H1 (cell line): ENCODE measurements at regions not wholly inside any gene's neighbourhood (a gene's known extent, or its start where the extent isn't known, plus 50 kb on each side); places are given as distances from the start of the nearest gene placed in this dataset.

ENCODE experiments used
- CTCF ChIA-PET: fragments of 300-600 bp; sonication (Branson Sonifier 250); formaldehyde crosslinking; loops from one replicate; lab custom pipeline; 2021; ENCODE audit not compliant: partially characterized antibody; lab: Charles Lee
- POLR2A ChIA-PET: fragments of 300-600 bp; sonication (Branson Sonifier 250); formaldehyde crosslinking; loops from one replicate; lab custom pipeline; 2021; ENCODE audit warnings: inconsistent platforms; ENCODE audit not compliant: partially characterized antibody; lab: Charles Lee
- DNase-seq, 2 experiments: peaks; one replicate each; pipeline versions ENCODE4 v3.0.0 to v3.0.0-alpha.2; 2010 to 2022; ENCODE audit warnings: low spot score in 2 of 2, low read depth in 1 of 2, mixed read lengths in 1 of 2
- FAIRE-seq: peaks from 2 replicates; lab custom pipeline; 2011; peaks lifted over from hg19 to GRCh38; lab: Jason Lieb, UNC
- H2AFZ ChIP-seq: 2 replicates; pipeline ENCODE4 v1.8.1; 2012; ENCODE audit warnings: low read length, inconsistent platforms
- H2AK5ac ChIP-seq: 2 replicates; pipeline ENCODE4 v1.6.1; 2013; ENCODE audit warnings: low read depth, low read length
- H2BK120ac ChIP-seq: replicated peaks from 2 replicates; pipeline ENCODE3; 2013; ENCODE audit warnings: low read depth, low read length, inconsistent platforms
- H2BK12ac ChIP-seq: 2 replicates; pipeline ENCODE4 v1.6.1; 2013; ENCODE audit warnings: low read depth, low read length
- H2BK15ac ChIP-seq: 2 replicates; pipeline ENCODE4 v1.6.1; 2013; ENCODE audit warnings: low read length
- H2BK20ac ChIP-seq: 2 replicates; pipeline ENCODE4 v1.6.1; 2013; ENCODE audit warnings: low read length
- H2BK5ac ChIP-seq: 2 replicates; pipeline ENCODE4 v1.6.1; 2013; ENCODE audit warnings: low read depth, low read length
- H3K14ac ChIP-seq: 2 replicates; pipeline ENCODE4 v1.6.1; 2013; ENCODE audit warnings: inconsistent platforms; ENCODE audit not compliant: insufficient read length
- H3K18ac ChIP-seq: 2 replicates; pipeline ENCODE4 v1.6.1; 2013; ENCODE audit warnings: low read length; ENCODE audit errors: extremely low read depth
- H3K23ac ChIP-seq: 2 replicates; pipeline ENCODE4 v1.6.1; 2013; ENCODE audit warnings: inconsistent platforms; ENCODE audit not compliant: insufficient read length
- H3K23me2 ChIP-seq: 2 replicates; pipeline ENCODE4 v1.6.1; 2013; ENCODE audit warnings: low read depth, low read length
- H3K27ac ChIP-seq: 2 replicates; pipeline ENCODE4 v1.6.1; 2011; ENCODE audit warnings: low read depth, low read length, inconsistent platforms
- H3K27me3 ChIP-seq, 4 experiments: replicated peaks in 1 of 4; 1 replicate in 1 of 4; 2 replicates in 3 of 4; pipeline versions ENCODE4 v1.6.1 to v1.8.1; 2011 to 2013; ENCODE audit warnings: low read length in 3 of 4, mild to moderate bottlenecking in 3 of 4, inconsistent platforms in 2 of 4, mixed read lengths in 2 of 4, moderate library complexity in 1 of 4; ENCODE audit not compliant: control insufficient read depth in 3 of 4, insufficient read depth in 3 of 4; ENCODE audit errors: extremely low read depth in 1 of 4
- H3K36me3 ChIP-seq, 4 experiments: 2 replicates each; pipeline versions ENCODE4 v1.6.1 to v1.8.1; 2011 to 2013; ENCODE audit warnings: mild to moderate bottlenecking in 4 of 4, low read length in 3 of 4, moderate library complexity in 2 of 4, control low read depth in 1 of 4, inconsistent platforms in 1 of 4; ENCODE audit not compliant: insufficient read depth in 4 of 4, control insufficient read depth in 2 of 4
- H3K4ac ChIP-seq: replicated peaks from 2 replicates; pipeline ENCODE3; 2013; ENCODE audit warnings: low read length, low read depth, mixed read lengths, inconsistent platforms; ENCODE audit not compliant: insufficient read length
- H3K4me1 ChIP-seq, 4 experiments: replicated peaks in 1 of 4; 1 replicate in 1 of 4; 2 replicates in 3 of 4; pipeline versions ENCODE4 v1.6.1 to v1.8.1; 2011 to 2013; ENCODE audit warnings: low read length in 3 of 4, inconsistent platforms in 2 of 4, mixed read lengths in 1 of 4; ENCODE audit not compliant: insufficient read depth in 4 of 4, control insufficient read depth in 3 of 4
- H3K4me2 ChIP-seq, 2 experiments: 2 replicates each; pipeline versions ENCODE4 v1.6.1 to v1.8.1; 2011 to 2013; ENCODE audit warnings: low read depth in 2 of 2, low read length in 2 of 2, control low read depth in 1 of 2, inconsistent platforms in 1 of 2, mild to moderate bottlenecking in 1 of 2; ENCODE audit not compliant: insufficient read depth in 1 of 2
- H3K4me3 ChIP-seq, 4 experiments: fragments of 200-600, 300-600 bp in 1 of 4; sonication (generic), shearing (Covaris generic), sonication (Bioruptor Twin) in 1 of 4; 2 replicates each; pipeline versions ENCODE4 v1.5.1 to v1.8.1; 2011 to 2016; ENCODE audit warnings: low read length in 4 of 4, low read depth in 3 of 4, control low read depth in 2 of 4, inconsistent platforms in 2 of 4, mild to moderate bottlenecking in 2 of 4, mixed read lengths in 1 of 4, moderate library complexity in 1 of 4; ENCODE audit not compliant: insufficient read depth in 2 of 4; ENCODE audit errors: extremely low read depth in 1 of 4
- H3K56ac ChIP-seq: replicated peaks from 2 replicates; pipeline ENCODE3; 2013; ENCODE audit warnings: low read depth, mild to moderate bottlenecking, mixed read lengths, low read length, inconsistent platforms; ENCODE audit not compliant: insufficient read length
- H3K79me1 ChIP-seq: 2 replicates; pipeline ENCODE4 v1.6.1; 2013; ENCODE audit warnings: low read depth, low read length, control low read depth
- H3K79me2 ChIP-seq, 2 experiments: 2 replicates each; pipeline versions ENCODE4 v1.6.1 to v1.8.1; 2012 to 2013; ENCODE audit warnings: low read length in 2 of 2, mild to moderate bottlenecking in 2 of 2, inconsistent platforms in 1 of 2; ENCODE audit not compliant: insufficient read depth in 2 of 2, control insufficient read depth in 1 of 2
- H3K9ac ChIP-seq, 4 experiments: replicated peaks in 1 of 4; 1 replicate in 1 of 4; 2 replicates in 3 of 4; pipeline versions ENCODE4 v1.6.1 to v1.8.1; 2011 to 2013; ENCODE audit warnings: low read depth in 3 of 4, low read length in 3 of 4, control low read depth in 2 of 4, mild to moderate bottlenecking in 2 of 4, moderate library complexity in 2 of 4, inconsistent platforms in 1 of 4; ENCODE audit errors: extremely low read depth in 1 of 4
- H3K9me3 ChIP-seq, 2 experiments: 2 replicates each; pipeline versions ENCODE4 v1.6.1 to v1.8.1; 2012 to 2013; ENCODE audit warnings: mild to moderate bottlenecking in 2 of 2, moderate library complexity in 2 of 2, control low read depth in 1 of 2, inconsistent platforms in 1 of 2, low read depth in 1 of 2, low read length in 1 of 2, mixed read lengths in 1 of 2; ENCODE audit not compliant: insufficient read depth in 2 of 2
- H4K20me1 ChIP-seq, 2 experiments: replicated peaks in 1 of 2; 2 replicates each; pipeline versions ENCODE3 to v1.8.1; 2011 to 2013; ENCODE audit warnings: inconsistent platforms in 2 of 2, low read length in 2 of 2, mild to moderate bottlenecking in 1 of 2; ENCODE audit not compliant: insufficient read depth in 2 of 2, control insufficient read depth in 1 of 2
- H4K5ac ChIP-seq: 2 replicates; pipeline ENCODE4 v1.6.1; 2013; ENCODE audit warnings: low read length, low read depth, mixed read lengths, inconsistent platforms; ENCODE audit not compliant: insufficient read length
- H4K8ac ChIP-seq: 2 replicates; pipeline ENCODE4 v1.8.0; 2013; ENCODE audit warnings: mild to moderate bottlenecking, moderate library complexity, low read length, inconsistent platforms; ENCODE audit not compliant: insufficient read depth; ENCODE audit errors: extremely low read depth
- H4K91ac ChIP-seq: replicated peaks from 2 replicates; pipeline ENCODE3; 2013; ENCODE audit warnings: low read length, mixed read lengths, inconsistent platforms; ENCODE audit not compliant: insufficient read length
- CBX5 ChIP-seq: fragments of 300-800, 300-1000 bp; sonication (generic); IDR thresholded peaks from 2 replicates; pipeline ENCODE4 v1.7.1; 2016; ENCODE audit warnings: antibody characterized with exemption, low read length, low read depth
- EP300 ChIP-seq, 2 experiments: IDR thresholded peaks; 1 replicate in 1 of 2; 2 replicates in 1 of 2; pipeline ENCODE4 v1.6.1; 2011 to 2012; ENCODE audit warnings: low read depth in 2 of 2, low read length in 2 of 2, mild to moderate bottlenecking in 2 of 2, borderline replicate concordance in 1 of 2, inconsistent platforms in 1 of 2, moderate library complexity in 1 of 2
- EZH2 ChIP-seq: fragments of 200-600 bp; sonication (generic); IDR thresholded peaks from 2 replicates; pipeline ENCODE4 v1.7.1; 2012; ENCODE audit warnings: low read depth, mild to moderate bottlenecking, moderate library complexity, low read length, inconsistent platforms; ENCODE audit not compliant: severe bottlenecking
- FOSL1 ChIP-seq: IDR thresholded peaks from 2 replicates; pipeline ENCODE4 v1.6.1; 2011; ENCODE audit warnings: mild to moderate bottlenecking, low read depth, low read length, moderate library complexity; ENCODE audit not compliant: insufficient read depth
- NANOG ChIP-seq: IDR thresholded peaks from 2 replicates; pipeline ENCODE4 v1.6.1; 2011; ENCODE audit warnings: low read length, low read depth, mild to moderate bottlenecking, inconsistent platforms; ENCODE audit not compliant: insufficient read depth, poor library complexity, severe bottlenecking
- POLR2A ChIP-seq, 2 experiments: IDR thresholded peaks; 1 replicate in 1 of 2; 2 replicates in 1 of 2; pipeline ENCODE4 v1.6.1; 2011; ENCODE audit warnings: low read depth in 2 of 2, low read length in 2 of 2, mild to moderate bottlenecking in 2 of 2; ENCODE audit errors: control extremely low read depth in 1 of 2
- USF2 ChIP-seq: IDR thresholded peaks from 2 replicates; pipeline ENCODE4 v1.6.1; 2011; ENCODE audit warnings: low read length, improper control_type of control experiment
- WGBS, 2 experiments: shearing (Covaris generic) in 1 of 2; methylation state at CpG; one replicate each; pipeline versions ENCODE4 v1.1.6 to v1.1.7; 2013 to 2015; ENCODE audit warnings: low lambda C conversion rate in 2 of 2, mixed read lengths in 2 of 2, inconsistent platforms in 1 of 2, low coverage in 1 of 2, missing lambda C conversion rate in 1 of 2; ENCODE audit not compliant: insufficient replicate concordance in 2 of 2, insufficient coverage in 1 of 2, insufficient read length in 1 of 2; ENCODE audit errors: extremely low coverage in 1 of 2, missing lambda C conversion rate in 1 of 2; 5-methylcytosine and 5-hydroxymethylcytosine counted together

- Histone ChIP-seq H3K79me2 (no peaks in the 10 kb centered on the region), H2AFZ (peak overlapping the region; percentile 83), H3K4ac (no peak overlapping the region), H2AK5ac (no peak overlapping the region), H3K56ac (no peak overlapping the region), H2BK120ac (no peak overlapping the region), H3K9ac (no peak overlapping the region), H2BK20ac (peak overlapping the region; percentile 50), H3K23me2 (no peaks in the 10 kb centered on the region), H2BK15ac (no peak overlapping the region; the same call in 1 of the 2 replicates), H4K5ac (no peak overlapping the region), H3K4me2 (peak overlapping the region; percentile 42; a peak in 3 of 4 replicates), H3K14ac (no peak overlapping the region), H4K91ac (no peak overlapping the region), H2BK12ac (peak overlapping the region; percentile 18; the same call in 1 of the 2 replicates), H4K8ac (no peak overlapping the region), H2BK5ac (no peak overlapping the region), H3K18ac (0 out of 2 replicates have a peak overlapping the region, but pooled peaks have one; percentile 19), H3K9me3 (no peaks in the 10 kb centered on the region), H3K4me1 (peaks cover 0 to 6% (median 2%) of the 10 kb centered on the region in 4 experiments; a peak in 3 of 7 replicates), H4K20me1 (no peaks in the 10 kb centered on the region), H3K23ac (no peak overlapping the region), H3K27me3 (no peaks in the 10 kb centered on the region), H3K4me3 (peak overlapping the region in 1 of 4 experiments; percentile 34; a peak in 1 of 8 replicates), H3K36me3 (no peaks in the 10 kb centered on the region), H3K27ac (no peak overlapping the region), H3K79me1 (no peaks in the 10 kb centered on the region)
- FAIRE-seq = no peak
- 48% methylated on average over 6 of the region's 6 CpGs; no CpG with 5 or more reads in 1 of the 2 experiments for WGBS, 2 experiments
- CTCF ChIA-PET = interaction anchor here (0.7 to 1.9 kb wide), 6 partner anchors 9 to 754 kb away, joined by 3 to 4 read pairs (median 3); no protein-coding TSS in a partner anchor
- DNase-seq = no peak
- POLR2A ChIA-PET = interaction anchor here (0.7 kb wide), 1 partner anchor 116 kb away, joined by 3 read pairs; no protein-coding TSS in a partner anchor
- TF ChIP-seq EP300 (IDR thresholded peaks at IDR 0.05; ENCODE audit: borderline replicate concordance in 1 of 2, low read depth in 2 of 2, low read length in 2 of 2) (no peak), NANOG (no peak), EZH2 (no peak), CBX5 (no peak), FOSL1 (no peak), USF2 (no peak), POLR2A (IDR thresholded peaks at IDR 0.05; ENCODE audit: control extremely low read depth in 1 of 2, low read depth in 2 of 2, low read length in 2 of 2) (no peak)
Measured at GRCh38 chr9:13607481-13608441, 328.3 kb upstream of the MPDZ start.
